Amniotic stem cell (primary cell): ENCODE measurements at regions not wholly inside any gene's neighbourhood (a gene's known extent, or its start where the extent isn't known, plus 50 kb on each side); places are given as distances from the start of the nearest gene placed in this dataset.
"Not testable (repeated sequence)": the region's sequence is repeated elsewhere in the genome, so short reads cannot be mapped to it uniquely, and the experiment has no call there.

Source experiments
- DNase-seq: peaks from one replicate; lab custom pipeline; 2025; lab: John Stamatoyannopoulos, UW

GRCh38 chr21:21858502-21859334 is 860.5 kb downstream of the NCAM2 start:
- no peak for DNase-seq

DNA sequence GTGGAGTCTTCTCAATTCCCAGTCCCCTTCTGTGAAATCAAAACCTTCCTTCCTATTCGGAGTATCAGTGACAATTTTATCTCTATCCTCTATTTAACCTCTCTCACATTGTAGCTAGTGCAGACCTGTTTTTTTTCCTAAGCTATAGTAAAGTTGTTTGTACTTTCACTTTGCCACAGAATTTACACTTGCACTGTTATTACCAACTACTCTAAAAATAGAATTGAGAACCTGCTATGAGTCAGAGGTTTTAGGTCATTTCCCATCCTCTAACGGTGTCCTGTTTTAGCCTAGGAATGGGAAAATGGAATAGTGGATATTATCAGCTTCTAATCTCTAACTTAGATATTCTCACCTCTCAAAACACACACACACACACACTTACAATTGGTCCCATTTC is 862.7 kb downstream of the NCAM2 start:
- no peak for DNase-seq

GRCh38 chr21:21864321-21864840 is 866.2 kb downstream of the NCAM2 start:
- DNase-seq, result no peak

GRCh38 chr21:21897275-21897883 is 899.2 kb downstream of the NCAM2 start:
- DNase-seq, result no peak

GRCh38 chr21:21898801-21899200 is 900.6 kb downstream of the NCAM2 start:
- DNase-seq, result no peak

GRCh38 chr21:21902416-21902815 is 904.2 kb downstream of the NCAM2 start:
- not testable (repeated sequence) for DNase-seq

DNA sequence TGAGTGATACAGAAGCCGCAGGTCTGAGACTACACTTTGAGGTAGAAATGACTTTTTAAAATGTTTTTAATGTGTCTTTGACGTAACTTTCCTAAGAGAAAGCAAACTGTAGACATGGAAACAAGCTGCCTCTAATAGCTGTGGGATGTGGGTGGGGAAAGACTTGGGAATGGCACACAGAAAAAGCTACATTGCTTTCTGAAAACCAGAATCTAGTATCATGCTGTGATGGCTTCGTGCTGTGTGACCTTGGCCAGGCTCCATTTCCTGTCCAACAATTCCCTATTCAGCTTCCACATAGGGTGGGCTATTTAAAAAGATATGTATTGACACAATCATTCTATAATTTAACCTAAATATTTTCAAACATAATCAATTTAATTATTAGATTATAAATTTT is 909.1 kb downstream of the NCAM2 start:
- no peak for DNase-seq

DNA sequence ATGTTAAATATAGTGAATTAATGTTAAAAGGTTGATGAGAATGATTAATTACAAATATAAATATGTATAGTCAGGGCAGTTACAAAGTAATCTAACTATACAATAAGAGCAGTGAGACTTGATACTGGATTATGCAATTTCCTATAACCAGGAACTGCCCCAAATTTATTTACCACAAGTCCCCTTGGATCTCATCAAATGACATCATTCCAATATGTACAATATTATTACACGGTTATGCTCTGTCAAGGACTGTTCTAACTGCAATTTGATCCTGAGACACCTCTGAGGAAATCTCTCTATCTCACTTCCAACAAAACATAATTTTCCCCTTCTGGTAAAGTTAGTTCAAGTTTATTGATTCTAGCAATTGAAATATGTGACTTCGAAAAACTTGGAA is 917.6 kb downstream of the NCAM2 start:
- DNase-seq, result no peak

DNA sequence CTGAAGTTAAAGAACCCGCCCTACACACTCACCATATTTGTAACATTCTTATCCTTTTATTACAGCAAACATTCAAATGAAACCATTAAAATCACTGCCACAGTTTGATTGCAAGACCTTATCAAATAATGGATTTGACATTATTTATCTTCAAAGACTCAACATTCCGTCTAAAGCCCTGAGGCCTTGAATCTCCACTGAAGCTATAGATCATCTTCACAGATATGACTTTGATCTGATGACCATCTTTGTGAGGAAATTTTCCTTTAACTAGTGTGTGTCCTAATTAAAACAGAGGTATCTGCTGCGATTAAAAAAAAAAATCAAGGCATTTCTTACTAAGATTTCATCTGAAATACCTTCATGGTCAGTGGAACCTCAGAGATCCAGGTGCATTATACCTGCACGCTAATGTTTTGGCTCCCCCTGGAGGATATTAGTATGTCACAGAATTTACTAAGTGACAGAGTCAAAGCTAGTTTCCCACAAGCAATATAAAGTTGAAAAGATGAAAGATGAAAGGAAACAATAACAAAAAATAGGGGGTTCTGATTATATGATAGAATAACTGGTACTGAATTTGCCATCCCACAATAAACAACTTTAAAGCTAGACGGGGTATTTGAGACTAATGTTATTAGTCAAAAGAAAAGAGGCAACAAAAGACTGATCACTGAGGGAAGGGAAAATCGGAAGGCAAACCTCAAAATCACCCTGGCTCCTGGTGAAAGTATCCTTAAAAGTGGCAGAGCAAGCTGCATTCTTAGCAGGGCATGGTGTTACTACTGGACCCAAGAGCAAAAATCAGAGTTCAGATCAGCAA is 923.4 kb downstream of the NCAM2 start:
- DNase-seq, result no peak

DNA sequence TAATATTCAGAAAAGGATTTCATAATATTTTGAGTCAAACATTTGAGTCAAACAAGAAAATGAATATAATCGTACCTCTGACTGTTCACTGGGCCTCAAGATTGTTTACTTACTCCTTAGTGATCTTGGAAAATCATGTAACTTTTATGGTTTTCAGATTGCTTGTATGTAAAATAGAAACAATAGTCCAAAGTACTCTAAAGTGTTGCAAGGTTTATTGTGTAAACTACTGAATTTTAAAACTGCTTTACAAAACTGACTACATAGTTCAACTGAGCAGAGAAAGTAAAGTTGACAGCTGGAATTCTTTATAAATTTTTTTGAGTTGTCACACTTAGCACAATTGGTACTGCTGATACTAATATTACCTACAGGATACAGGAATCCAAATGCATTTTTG is 931.0 kb downstream of the NCAM2 start:
- DNase-seq, result no peak

DNA sequence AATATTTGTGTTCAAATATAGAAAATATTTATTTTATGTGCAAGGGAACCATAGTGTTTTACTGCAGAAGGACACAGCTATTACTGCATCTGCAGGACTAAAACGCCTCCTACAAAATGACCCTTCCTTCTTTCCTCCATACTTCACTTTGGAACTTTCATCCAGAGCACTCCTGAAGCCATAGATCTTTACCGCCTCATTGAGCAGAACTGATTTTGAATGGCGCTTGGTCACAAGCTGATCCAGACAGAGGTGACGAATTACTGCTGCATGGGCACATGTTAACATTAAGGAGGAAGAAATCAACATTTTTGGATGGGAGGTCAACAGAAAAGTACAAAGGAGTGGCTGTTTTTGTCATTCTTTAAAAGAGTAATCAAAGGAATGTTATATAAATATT is 931.6 kb downstream of the NCAM2 start:
- no peak for DNase-seq

GRCh38 chr21:21952566-21952965 is 954.4 kb downstream of the NCAM2 start:
- no peak for DNase-seq

DNA sequence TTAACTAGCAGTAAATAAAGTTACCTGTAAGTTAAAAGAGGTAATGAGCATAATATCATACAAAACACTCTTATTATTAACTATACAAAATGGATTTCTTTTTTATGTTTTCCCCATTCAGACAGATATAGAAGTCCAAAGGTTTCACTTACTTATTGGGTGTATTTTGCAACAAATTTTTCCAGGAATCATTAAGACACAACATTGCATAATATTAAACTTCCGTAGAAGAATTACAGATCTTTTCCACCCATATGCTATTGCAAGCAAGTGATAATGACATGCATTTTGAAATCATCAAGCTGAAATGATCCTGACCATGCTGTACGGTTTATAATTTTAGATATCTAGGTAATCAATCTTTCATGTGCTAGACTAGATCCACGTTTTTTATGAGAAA is 957.0 kb downstream of the NCAM2 start:
- no peak for DNase-seq

- no peak for DNase-seq
These were observed 959.3 kb downstream of the NCAM2 start for GRCh38 chr21:21957490-21957889.

GRCh38 chr21:21963911-21964310 is 965.7 kb downstream of the NCAM2 start:
- DNase-seq, result no peak

- no peak for DNase-seq
These were observed 970.6 kb downstream of the NCAM2 start for GRCh38 chr21:21968810-21969209.

DNA sequence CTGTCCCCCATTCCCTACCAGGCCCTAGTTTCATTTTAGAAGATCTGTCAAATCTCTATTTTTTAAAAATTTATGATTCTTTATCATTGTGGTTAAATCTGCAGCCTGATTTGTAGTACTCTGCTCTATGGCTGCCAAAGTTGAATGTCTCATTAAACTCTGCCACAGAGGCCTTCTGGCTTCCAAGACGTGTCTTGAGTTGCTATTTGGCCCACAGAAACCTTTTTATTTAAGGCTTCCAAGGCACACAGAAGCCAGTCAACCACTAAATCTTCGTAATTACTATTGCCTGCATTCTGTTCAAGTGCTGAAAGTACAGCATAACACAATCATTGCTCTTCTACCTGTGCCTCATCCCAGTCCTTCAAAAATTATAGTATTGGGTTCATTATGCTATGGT is 971.0 kb downstream of the NCAM2 start:
- DNase-seq, result no peak

GRCh38 chr21:21971384-21971783 is 973.2 kb downstream of the NCAM2 start:
- DNase-seq, result no peak

DNA sequence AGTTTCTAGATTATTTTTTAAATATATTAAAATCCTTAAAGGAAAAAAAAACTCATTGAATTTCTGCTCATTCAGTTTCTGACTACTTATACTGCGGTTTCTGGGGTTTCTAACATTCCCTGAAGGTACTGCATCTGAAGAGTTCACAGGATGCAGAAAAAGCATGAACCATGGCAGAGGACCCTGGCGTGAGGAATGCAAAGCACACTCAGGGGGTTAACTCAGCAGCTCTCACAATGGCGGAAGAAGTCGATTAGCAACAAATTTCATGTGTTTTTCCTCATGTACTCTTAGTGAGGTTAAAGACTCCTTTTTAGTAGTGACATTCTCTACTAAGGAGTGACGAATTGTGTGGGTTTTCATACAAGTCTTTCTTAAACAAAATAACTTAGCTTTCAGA is 975.6 kb downstream of the NCAM2 start:
- DNase-seq, result no peak

- no peak for DNase-seq
These were observed 998.7 kb downstream of the NCAM2 start for GRCh38 chr21:21996891-21997290.

GRCh38 chr21:21997390-21998333 is 999.5 kb downstream of the NCAM2 start:
- DNase-seq, result no peak

DNA sequence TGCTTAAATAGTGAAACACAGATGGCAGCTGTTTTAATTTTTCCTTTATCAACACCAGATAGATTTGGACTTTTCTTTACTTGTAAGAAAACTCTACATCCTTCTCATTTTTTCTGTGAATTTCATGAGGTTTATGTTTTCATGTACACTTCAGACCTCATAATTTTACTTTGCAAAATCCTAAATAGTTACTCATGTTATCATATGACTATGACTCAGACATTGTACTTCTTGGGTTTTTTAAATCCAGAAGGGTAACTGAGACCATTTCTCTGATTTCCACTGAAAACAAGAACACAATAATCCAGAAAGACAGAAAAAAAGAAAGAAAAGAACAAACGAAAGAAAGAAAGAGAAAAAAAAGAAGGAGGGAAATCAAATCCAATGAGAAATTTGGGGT is 1021.6 kb downstream of the NCAM2 start:
- DNase-seq, result no peak
